WTC11 (cell line): ENCODE measurements at regions not wholly inside any gene's neighbourhood (a gene's known extent, or its start where the extent isn't known, plus 50 kb on each side); places are given as distances from the start of the nearest gene placed in this dataset.

Source experiments
- ATAC-seq: fragments of 200-7000 bp; cut with Tn5 transposase; 2 replicates; pipeline ENCODE4 v1.10.0; 2021; ENCODE audit warnings: mild to moderate bottlenecking, moderate library complexity
- CTCF ChIA-PET: fragments of 300-600 bp; sonication (Branson Sonifier 250); formaldehyde crosslinking; loops from one replicate; lab custom pipeline; 2021; ENCODE audit warnings: antibody characterized with exemption; lab: Charles Lee
- POLR2A ChIA-PET: fragments of 350-600 bp; sonication (Branson Sonifier 250); formaldehyde crosslinking; loops from one replicate; lab custom pipeline; 2021; ENCODE audit warnings: antibody characterized with exemption; lab: Charles Lee
- DNase-seq: peaks from one replicate; pipeline ENCODE4 v3.0.0; 2021; ENCODE audit warnings: low spot score
- H3K27ac Mint-ChIP-seq: 2 replicates; pipeline ENCODE4 v1.8.0; 2021; ENCODE audit warnings: mixed read lengths
- H3K27me3 Mint-ChIP-seq: 2 replicates; pipeline ENCODE4 v1.8.0; 2021; ENCODE audit warnings: low read depth, mild to moderate bottlenecking, moderate library complexity, mixed read lengths
- H3K36me3 Mint-ChIP-seq: 2 replicates; pipeline ENCODE4 v1.8.0; 2021; ENCODE audit warnings: mixed read lengths
- H3K4me1 Mint-ChIP-seq: 2 replicates; pipeline ENCODE4 v1.8.0; 2022; ENCODE audit warnings: mixed read lengths
- H3K4me3 Mint-ChIP-seq: 2 replicates; pipeline ENCODE4 v1.8.0; 2021; ENCODE audit warnings: mild to moderate bottlenecking, moderate library complexity, mixed read lengths
- H3K9me3 Mint-ChIP-seq: 2 replicates; pipeline ENCODE4 v1.8.0; 2021; ENCODE audit warnings: mixed read lengths
- ELF4 ChIP-seq: sonication (generic); formaldehyde crosslinking; IDR thresholded peaks from 2 replicates; pipeline ENCODE4 v1.8.1; 2022; ENCODE audit warnings: low read depth, mild to moderate bottlenecking, moderate library complexity, missing genetic modification reagents
- FOXP1 ChIP-seq: sonication (generic); formaldehyde crosslinking; IDR thresholded peaks from 2 replicates; pipeline ENCODE4 v1.8.0; 2022; ENCODE audit warnings: missing genetic modification reagents, mild to moderate bottlenecking, moderate library complexity, borderline replicate concordance
- GTF2I ChIP-seq: fragments of 250-450 bp; sonication (Bioruptor Pico); conservative IDR thresholded peaks from 2 replicates; pipeline ENCODE4 v1.4.0; 2021; ENCODE audit warnings: mild to moderate bottlenecking
- MYBL2 ChIP-seq: sonication (generic); formaldehyde crosslinking; IDR thresholded peaks from 2 replicates; pipeline ENCODE4 v1.8.1; 2023; ENCODE audit warnings: mild to moderate bottlenecking, moderate library complexity, missing genetic modification reagents
- NFYB ChIP-seq: sonication (generic); formaldehyde crosslinking; conservative IDR thresholded peaks from 2 replicates; pipeline ENCODE4 v1.8.0; 2022; ENCODE audit warnings: low read depth, missing genetic modification reagents
- NR2C2 ChIP-seq: sonication (generic); formaldehyde crosslinking; IDR thresholded peaks from 2 replicates; pipeline ENCODE4 v1.8.0; 2022; ENCODE audit warnings: mild to moderate bottlenecking, missing genetic modification reagents
- TEAD4 ChIP-seq: sonication (generic); formaldehyde crosslinking; IDR thresholded peaks from 2 replicates; pipeline ENCODE4 v1.8.0; 2022; ENCODE audit warnings: mild to moderate bottlenecking, missing genetic modification reagents
- ZNF671 ChIP-seq: fragments of 250-450 bp; sonication (Bioruptor Pico); IDR thresholded peaks from 2 replicates; pipeline ENCODE4 v1.8.0; 2021; ENCODE audit warnings: mild to moderate bottlenecking
- TF ChIP-seq, protein P1 (sequence below): sonication (generic); formaldehyde crosslinking; IDR thresholded peaks from 2 replicates; pipeline ENCODE4 v1.8.0; 2022; ENCODE audit warnings: missing genetic modification reagents
- TF ChIP-seq, protein P2 (sequence below): sonication (generic); formaldehyde crosslinking; IDR thresholded peaks from 2 replicates; pipeline ENCODE4 v1.8.1; 2022; ENCODE audit warnings: missing genetic modification reagents, borderline replicate concordance
- TF ChIP-seq, protein P3 (sequence below): fragments of 250-450 bp; sonication (Bioruptor Pico); IDR thresholded peaks from 2 replicates; pipeline ENCODE4 v1.9.0; 2021; ENCODE audit warnings: moderate library complexity, mild to moderate bottlenecking, inconsistent platforms, borderline replicate concordance
- TF ChIP-seq, protein P4 (sequence below): sonication (generic); formaldehyde crosslinking; IDR thresholded peaks from 2 replicates; pipeline ENCODE4 v1.8.1; 2022; ENCODE audit warnings: low read depth, mild to moderate bottlenecking, moderate library complexity, missing genetic modification reagents, borderline replicate concordance
- TF ChIP-seq, protein P5 (sequence below): sonication (generic); formaldehyde crosslinking; IDR thresholded peaks from 2 replicates; pipeline ENCODE4 v1.8.1; 2023; ENCODE audit warnings: mild to moderate bottlenecking, missing genetic modification reagents, moderate library complexity
- TF ChIP-seq, protein P6 (sequence below): sonication (generic); formaldehyde crosslinking; IDR thresholded peaks from 2 replicates; pipeline ENCODE4 v1.8.1; 2023; ENCODE audit warnings: mild to moderate bottlenecking, missing genetic modification reagents, borderline replicate concordance
- TF ChIP-seq, protein P7 (sequence below): fragments of 200-600 bp; IDR thresholded peaks from 2 replicates; pipeline ENCODE4 v1.8.0; 2022; ENCODE audit warnings: antibody characterized with exemption
- TF ChIP-seq, protein P8 (sequence below): sonication (generic); formaldehyde crosslinking; IDR thresholded peaks from 2 replicates; pipeline ENCODE4 v1.8.0; 2022; ENCODE audit warnings: mild to moderate bottlenecking, missing genetic modification reagents
- TF ChIP-seq, protein P9 (sequence below): sonication (generic); formaldehyde crosslinking; IDR thresholded peaks from 2 replicates; pipeline ENCODE4 v1.8.0; 2023; ENCODE audit warnings: mild to moderate bottlenecking, missing genetic modification reagents

DNA sequence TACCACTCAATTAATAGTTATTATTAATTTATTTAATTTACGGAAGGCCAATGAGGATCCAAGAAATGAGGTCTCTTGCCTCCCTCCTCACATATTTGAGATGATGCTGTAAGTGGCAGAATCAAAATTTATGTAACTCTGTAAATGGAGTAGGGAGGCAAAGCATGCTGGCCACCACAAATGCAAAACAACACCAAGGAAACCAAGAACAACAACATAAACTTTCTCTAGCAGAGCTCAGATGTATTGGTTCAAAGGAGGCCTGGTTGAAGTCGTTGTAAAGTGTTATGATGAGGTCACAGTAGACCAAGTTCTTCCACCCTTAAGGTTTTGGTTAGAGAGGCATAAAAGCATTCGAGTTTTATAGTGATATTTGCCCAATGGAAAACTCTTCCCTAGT, 194.8 kb upstream of the FAT1 start:
- H3K9me3 Mint-ChIP-seq = no peaks in the 10 kb centered on the region
- POLR2A ChIA-PET = no interaction called here
- no peaks in the 10 kb centered on the region for H3K36me3 Mint-ChIP-seq
- CTCF ChIA-PET = no interaction called here
- DNase-seq = no peak
- TF ChIP-seq ZNF671 (CRISPR knock-in tag) (no peak), ELF4 (CRISPR knock-in tag) (no peak), MYBL2 (no peak), NR2C2 (CRISPR knock-in tag) (no peak), TEAD4 (CRISPR knock-in tag) (no peak), FOXP1 (CRISPR knock-in tag) (no peak)
- TF ChIP-seq, protein P1, sequence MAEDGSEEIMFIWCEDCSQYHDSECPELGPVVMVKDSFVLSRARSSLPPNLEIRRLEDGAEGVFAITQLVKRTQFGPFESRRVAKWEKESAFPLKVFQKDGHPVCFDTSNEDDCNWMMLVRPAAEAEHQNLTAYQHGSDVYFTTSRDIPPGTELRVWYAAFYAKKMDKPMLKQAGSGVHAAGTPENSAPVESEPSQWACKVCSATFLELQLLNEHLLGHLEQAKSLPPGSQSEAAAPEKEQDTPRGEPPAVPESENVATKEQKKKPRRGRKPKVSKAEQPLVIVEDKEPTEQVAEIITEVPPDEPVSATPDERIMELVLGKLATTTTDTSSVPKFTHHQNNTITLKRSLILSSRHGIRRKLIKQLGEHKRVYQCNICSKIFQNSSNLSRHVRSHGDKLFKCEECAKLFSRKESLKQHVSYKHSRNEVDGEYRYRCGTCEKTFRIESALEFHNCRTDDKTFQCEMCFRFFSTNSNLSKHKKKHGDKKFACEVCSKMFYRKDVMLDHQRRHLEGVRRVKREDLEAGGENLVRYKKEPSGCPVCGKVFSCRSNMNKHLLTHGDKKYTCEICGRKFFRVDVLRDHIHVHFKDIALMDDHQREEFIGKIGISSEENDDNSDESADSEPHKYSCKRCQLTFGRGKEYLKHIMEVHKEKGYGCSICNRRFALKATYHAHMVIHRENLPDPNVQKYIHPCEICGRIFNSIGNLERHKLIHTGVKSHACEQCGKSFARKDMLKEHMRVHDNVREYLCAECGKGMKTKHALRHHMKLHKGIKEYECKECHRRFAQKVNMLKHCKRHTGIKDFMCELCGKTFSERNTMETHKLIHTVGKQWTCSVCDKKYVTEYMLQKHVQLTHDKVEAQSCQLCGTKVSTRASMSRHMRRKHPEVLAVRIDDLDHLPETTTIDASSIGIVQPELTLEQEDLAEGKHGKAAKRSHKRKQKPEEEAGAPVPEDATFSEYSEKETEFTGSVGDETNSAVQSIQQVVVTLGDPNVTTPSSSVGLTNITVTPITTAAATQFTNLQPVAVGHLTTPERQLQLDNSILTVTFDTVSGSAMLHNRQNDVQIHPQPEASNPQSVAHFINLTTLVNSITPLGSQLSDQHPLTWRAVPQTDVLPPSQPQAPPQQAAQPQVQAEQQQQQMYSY = no peak
- TF ChIP-seq, protein P2, sequence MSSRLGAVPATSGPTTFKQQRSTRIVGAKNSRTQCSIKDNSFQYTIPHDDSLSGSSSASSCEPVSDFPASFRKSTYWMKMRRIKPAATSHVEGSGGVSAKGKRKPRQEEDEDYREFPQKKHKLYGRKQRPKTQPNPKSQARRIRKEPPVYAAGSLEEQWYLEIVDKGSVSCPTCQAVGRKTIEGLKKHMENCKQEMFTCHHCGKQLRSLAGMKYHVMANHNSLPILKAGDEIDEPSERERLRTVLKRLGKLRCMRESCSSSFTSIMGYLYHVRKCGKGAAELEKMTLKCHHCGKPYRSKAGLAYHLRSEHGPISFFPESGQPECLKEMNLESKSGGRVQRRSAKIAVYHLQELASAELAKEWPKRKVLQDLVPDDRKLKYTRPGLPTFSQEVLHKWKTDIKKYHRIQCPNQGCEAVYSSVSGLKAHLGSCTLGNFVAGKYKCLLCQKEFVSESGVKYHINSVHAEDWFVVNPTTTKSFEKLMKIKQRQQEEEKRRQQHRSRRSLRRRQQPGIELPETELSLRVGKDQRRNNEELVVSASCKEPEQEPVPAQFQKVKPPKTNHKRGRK (CRISPR knock-in tag) = no peak
- TF ChIP-seq, protein P3, sequence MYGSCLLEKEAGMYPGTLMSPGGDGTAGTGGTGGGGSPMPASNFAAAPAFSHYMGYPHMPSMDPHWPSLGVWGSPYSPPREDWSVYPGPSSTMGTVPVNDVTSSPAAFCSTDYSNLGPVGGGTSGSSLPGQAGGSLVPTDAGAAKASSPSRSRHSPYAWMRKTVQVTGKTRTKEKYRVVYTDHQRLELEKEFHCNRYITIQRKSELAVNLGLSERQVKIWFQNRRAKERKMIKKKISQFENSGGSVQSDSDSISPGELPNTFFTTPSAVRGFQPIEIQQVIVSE (CRISPR knock-in tag) = no peak
- TF ChIP-seq, protein P4, sequence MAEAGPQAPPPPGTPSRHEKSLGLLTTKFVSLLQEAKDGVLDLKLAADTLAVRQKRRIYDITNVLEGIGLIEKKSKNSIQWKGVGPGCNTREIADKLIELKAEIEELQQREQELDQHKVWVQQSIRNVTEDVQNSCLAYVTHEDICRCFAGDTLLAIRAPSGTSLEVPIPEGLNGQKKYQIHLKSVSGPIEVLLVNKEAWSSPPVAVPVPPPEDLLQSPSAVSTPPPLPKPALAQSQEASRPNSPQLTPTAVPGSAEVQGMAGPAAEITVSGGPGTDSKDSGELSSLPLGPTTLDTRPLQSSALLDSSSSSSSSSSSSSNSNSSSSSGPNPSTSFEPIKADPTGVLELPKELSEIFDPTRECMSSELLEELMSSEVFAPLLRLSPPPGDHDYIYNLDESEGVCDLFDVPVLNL (CRISPR knock-in tag) = no peak
- TF ChIP-seq, all 79 proteins: peak for 0
- no peaks in the 10 kb centered on the region for H3K27me3 Mint-ChIP-seq
- no peak overlapping the region for H3K4me3 Mint-ChIP-seq
- no peak overlapping the region for H3K27ac Mint-ChIP-seq
- ATAC-seq = no peak
- peaks cover 31% of the 10 kb centered on the region for H3K4me1 Mint-ChIP-seq

DNA sequence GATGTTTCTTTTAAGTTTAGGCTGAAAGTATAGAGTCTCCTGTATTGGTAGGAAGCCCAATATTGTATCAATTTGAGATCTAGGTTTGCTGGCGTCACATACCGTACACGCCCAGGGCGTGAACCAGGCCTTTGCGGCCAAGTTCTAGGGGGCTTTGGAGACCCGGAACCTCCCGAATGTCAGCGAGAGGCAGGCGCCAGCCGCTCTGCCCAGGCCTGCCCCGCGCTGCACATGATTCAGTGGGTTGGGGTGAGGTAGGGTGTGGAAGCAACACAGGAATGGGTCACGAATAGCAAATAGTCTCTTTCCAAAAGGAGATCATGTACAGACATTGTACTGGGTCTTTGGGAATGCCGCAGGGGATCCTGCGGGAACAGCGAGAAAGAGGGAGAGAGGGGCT, 195.7 kb upstream of the FAT1 start:
- peak overlapping the region; percentile 26; the same call in 1 of the 2 replicates for H3K27ac Mint-ChIP-seq
- H3K9me3 Mint-ChIP-seq = no peaks in the 10 kb centered on the region
- ChIA-PET POLR2A (no interaction called here), CTCF (no interaction called here)
- no peak overlapping the region for H3K4me3 Mint-ChIP-seq
- no peaks in the 10 kb centered on the region for H3K36me3 Mint-ChIP-seq
- no peaks in the 10 kb centered on the region for H3K27me3 Mint-ChIP-seq
- no peak for ATAC-seq
- H3K4me1 Mint-ChIP-seq = peaks cover 31% of the 10 kb centered on the region
- no peak for DNase-seq
- TF ChIP-seq, protein P5, sequence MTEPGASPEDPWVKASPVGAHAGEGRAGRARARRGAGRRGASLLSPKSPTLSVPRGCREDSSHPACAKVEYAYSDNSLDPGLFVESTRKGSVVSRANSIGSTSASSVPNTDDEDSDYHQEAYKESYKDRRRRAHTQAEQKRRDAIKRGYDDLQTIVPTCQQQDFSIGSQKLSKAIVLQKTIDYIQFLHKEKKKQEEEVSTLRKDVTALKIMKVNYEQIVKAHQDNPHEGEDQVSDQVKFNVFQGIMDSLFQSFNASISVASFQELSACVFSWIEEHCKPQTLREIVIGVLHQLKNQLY = no peak
- TF ChIP-seq, protein P6, sequence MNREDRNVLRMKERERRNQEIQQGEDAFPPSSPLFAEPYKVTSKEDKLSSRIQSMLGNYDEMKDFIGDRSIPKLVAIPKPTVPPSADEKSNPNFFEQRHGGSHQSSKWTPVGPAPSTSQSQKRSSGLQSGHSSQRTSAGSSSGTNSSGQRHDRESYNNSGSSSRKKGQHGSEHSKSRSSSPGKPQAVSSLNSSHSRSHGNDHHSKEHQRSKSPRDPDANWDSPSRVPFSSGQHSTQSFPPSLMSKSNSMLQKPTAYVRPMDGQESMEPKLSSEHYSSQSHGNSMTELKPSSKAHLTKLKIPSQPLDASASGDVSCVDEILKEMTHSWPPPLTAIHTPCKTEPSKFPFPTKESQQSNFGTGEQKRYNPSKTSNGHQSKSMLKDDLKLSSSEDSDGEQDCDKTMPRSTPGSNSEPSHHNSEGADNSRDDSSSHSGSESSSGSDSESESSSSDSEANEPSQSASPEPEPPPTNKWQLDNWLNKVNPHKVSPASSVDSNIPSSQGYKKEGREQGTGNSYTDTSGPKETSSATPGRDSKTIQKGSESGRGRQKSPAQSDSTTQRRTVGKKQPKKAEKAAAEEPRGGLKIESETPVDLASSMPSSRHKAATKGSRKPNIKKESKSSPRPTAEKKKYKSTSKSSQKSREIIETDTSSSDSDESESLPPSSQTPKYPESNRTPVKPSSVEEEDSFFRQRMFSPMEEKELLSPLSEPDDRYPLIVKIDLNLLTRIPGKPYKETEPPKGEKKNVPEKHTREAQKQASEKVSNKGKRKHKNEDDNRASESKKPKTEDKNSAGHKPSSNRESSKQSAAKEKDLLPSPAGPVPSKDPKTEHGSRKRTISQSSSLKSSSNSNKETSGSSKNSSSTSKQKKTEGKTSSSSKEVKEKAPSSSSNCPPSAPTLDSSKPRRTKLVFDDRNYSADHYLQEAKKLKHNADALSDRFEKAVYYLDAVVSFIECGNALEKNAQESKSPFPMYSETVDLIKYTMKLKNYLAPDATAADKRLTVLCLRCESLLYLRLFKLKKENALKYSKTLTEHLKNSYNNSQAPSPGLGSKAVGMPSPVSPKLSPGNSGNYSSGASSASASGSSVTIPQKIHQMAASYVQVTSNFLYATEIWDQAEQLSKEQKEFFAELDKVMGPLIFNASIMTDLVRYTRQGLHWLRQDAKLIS (CRISPR knock-in tag) = no peak
- TF ChIP-seq GTF2I (CRISPR knock-in tag) (no peak), NFYB (no peak)
- TF ChIP-seq, protein P7, sequence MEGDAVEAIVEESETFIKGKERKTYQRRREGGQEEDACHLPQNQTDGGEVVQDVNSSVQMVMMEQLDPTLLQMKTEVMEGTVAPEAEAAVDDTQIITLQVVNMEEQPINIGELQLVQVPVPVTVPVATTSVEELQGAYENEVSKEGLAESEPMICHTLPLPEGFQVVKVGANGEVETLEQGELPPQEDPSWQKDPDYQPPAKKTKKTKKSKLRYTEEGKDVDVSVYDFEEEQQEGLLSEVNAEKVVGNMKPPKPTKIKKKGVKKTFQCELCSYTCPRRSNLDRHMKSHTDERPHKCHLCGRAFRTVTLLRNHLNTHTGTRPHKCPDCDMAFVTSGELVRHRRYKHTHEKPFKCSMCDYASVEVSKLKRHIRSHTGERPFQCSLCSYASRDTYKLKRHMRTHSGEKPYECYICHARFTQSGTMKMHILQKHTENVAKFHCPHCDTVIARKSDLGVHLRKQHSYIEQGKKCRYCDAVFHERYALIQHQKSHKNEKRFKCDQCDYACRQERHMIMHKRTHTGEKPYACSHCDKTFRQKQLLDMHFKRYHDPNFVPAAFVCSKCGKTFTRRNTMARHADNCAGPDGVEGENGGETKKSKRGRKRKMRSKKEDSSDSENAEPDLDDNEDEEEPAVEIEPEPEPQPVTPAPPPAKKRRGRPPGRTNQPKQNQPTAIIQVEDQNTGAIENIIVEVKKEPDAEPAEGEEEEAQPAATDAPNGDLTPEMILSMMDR = no peak
- TF ChIP-seq, protein P8, sequence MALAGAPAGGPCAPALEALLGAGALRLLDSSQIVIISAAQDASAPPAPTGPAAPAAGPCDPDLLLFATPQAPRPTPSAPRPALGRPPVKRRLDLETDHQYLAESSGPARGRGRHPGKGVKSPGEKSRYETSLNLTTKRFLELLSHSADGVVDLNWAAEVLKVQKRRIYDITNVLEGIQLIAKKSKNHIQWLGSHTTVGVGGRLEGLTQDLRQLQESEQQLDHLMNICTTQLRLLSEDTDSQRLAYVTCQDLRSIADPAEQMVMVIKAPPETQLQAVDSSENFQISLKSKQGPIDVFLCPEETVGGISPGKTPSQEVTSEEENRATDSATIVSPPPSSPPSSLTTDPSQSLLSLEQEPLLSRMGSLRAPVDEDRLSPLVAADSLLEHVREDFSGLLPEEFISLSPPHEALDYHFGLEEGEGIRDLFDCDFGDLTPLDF (CRISPR knock-in tag) = no peak
- TF ChIP-seq, protein P9, sequence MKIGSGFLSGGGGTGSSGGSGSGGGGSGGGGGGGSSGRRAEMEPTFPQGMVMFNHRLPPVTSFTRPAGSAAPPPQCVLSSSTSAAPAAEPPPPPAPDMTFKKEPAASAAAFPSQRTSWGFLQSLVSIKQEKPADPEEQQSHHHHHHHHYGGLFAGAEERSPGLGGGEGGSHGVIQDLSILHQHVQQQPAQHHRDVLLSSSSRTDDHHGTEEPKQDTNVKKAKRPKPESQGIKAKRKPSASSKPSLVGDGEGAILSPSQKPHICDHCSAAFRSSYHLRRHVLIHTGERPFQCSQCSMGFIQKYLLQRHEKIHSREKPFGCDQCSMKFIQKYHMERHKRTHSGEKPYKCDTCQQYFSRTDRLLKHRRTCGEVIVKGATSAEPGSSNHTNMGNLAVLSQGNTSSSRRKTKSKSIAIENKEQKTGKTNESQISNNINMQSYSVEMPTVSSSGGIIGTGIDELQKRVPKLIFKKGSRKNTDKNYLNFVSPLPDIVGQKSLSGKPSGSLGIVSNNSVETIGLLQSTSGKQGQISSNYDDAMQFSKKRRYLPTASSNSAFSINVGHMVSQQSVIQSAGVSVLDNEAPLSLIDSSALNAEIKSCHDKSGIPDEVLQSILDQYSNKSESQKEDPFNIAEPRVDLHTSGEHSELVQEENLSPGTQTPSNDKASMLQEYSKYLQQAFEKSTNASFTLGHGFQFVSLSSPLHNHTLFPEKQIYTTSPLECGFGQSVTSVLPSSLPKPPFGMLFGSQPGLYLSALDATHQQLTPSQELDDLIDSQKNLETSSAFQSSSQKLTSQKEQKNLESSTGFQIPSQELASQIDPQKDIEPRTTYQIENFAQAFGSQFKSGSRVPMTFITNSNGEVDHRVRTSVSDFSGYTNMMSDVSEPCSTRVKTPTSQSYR (CRISPR knock-in tag) = no peak
